Hematopoietic multipotent progenitor cell treated with erythropoietin and hydrocortisone succinate and interleukin-3 and kit ligand, for 8 days (in vitro differentiated cells): ENCODE measurements at regions not wholly inside any gene's neighbourhood (a gene's known extent, or its start where the extent isn't known, plus 50 kb on each side); places are given as distances from the start of the nearest gene placed in this dataset.

Experiments used
- DNase-seq: peaks from one replicate; pipeline ENCODE4 v3.0.0-alpha.2; 2015

- DNase-seq = no peak
Measured at GRCh38 chr4:32207456-32207855, 1487.3 kb downstream of the PCDH7 start.

GRCh38 chr4:32215277-32215676 is 1495.1 kb downstream of the PCDH7 start:
- DNase-seq = no peak

- no peak for DNase-seq
Measured at GRCh38 chr4:32216502-32216901, 1496.3 kb downstream of the PCDH7 start.

GRCh38 chr4:32219306-32220075 is 1499.3 kb downstream of the PCDH7 start:
- no peak for DNase-seq

GRCh38 chr4:32226204-32226603 is 1506.0 kb downstream of the PCDH7 start:
- DNase-seq = no peak

- no peak for DNase-seq
Measured at GRCh38 chr4:32226733-32227132, 1506.6 kb downstream of the PCDH7 start.

GRCh38 chr4:32243926-32244325 is 1523.8 kb downstream of the PCDH7 start:
- DNase-seq = no peak

GRCh38 chr4:32249040-32249439 is 1528.9 kb downstream of the PCDH7 start:
- no peak for DNase-seq

GRCh38 chr4:32251126-32251525 is 1531.0 kb downstream of the PCDH7 start:
- no peak for DNase-seq

GRCh38 chr4:32251926-32252325 is 1531.8 kb downstream of the PCDH7 start:
- no peak for DNase-seq

- DNase-seq = no peak
Measured at GRCh38 chr4:32254216-32254615, 1534.0 kb downstream of the PCDH7 start.

GRCh38 chr4:32258986-32259385 is 1538.8 kb downstream of the PCDH7 start:
- DNase-seq = no peak

- DNase-seq = no peak
Measured at GRCh38 chr4:32261196-32261595, 1541.0 kb downstream of the PCDH7 start.

- no peak for DNase-seq
Measured at GRCh38 chr4:32268863-32269262, 1548.7 kb downstream of the PCDH7 start.

- no peak for DNase-seq
Measured at GRCh38 chr4:32290102-32290501, 1569.9 kb downstream of the PCDH7 start.

GRCh38 chr4:32318926-32319325 is 1598.8 kb downstream of the PCDH7 start:
- DNase-seq = no peak

- DNase-seq = no peak
Measured at GRCh38 chr4:32321421-32321820, 1601.3 kb downstream of the PCDH7 start.

GRCh38 chr4:32334759-32335158 is 1614.6 kb downstream of the PCDH7 start:
- DNase-seq = no peak

- no peak for DNase-seq
Measured at GRCh38 chr4:32337403-32337802, 1617.2 kb downstream of the PCDH7 start.

- DNase-seq = no peak
Measured at GRCh38 chr4:32340591-32340990, 1620.4 kb downstream of the PCDH7 start.

GRCh38 chr4:32341342-32341741 is 1621.2 kb downstream of the PCDH7 start:
- no peak for DNase-seq

GRCh38 chr4:32342054-32342453 is 1621.9 kb downstream of the PCDH7 start:
- no peak for DNase-seq

- DNase-seq = no peak
Measured at GRCh38 chr4:32349026-32349425, 1628.9 kb downstream of the PCDH7 start.

GRCh38 chr4:32374206-32374605 is 1654.0 kb downstream of the PCDH7 start:
- DNase-seq = no peak

GRCh38 chr4:32393806-32394205 is 1673.6 kb downstream of the PCDH7 start:
- DNase-seq = no peak
